ENCODE measurements at regions not wholly inside any gene's neighbourhood (a gene's known extent, or its start where the extent isn't known, plus 50 kb on each side); places are given as distances from the start of the nearest gene placed in this dataset.

- TF ChIP-seq POLR2A (IDR thresholded peaks at IDR 0.05) (no peak), CTCF (IDR thresholded peaks at IDR 0.05) (no peak), EP300 (IDR thresholded peaks at IDR 0.05) (no peak)
- no peak overlapping the region for H3K4me3 ChIP-seq
- H3K9me3 ChIP-seq: no peaks in the 10 kb centered on the region
- no peak for DNase-seq
- intact Hi-C loops (cut with DNase I): no loop called here
- no peaks in the 10 kb centered on the region for H3K27me3 ChIP-seq
- WGBS, 3 donors: 70 to 86% (median 76%) methylated on average over 1 of the region's 1 CpG
- no peaks in the 10 kb centered on the region for H3K4me1 ChIP-seq (ENCODE audit: insufficient read depth)
- no peak overlapping the region for H3K27ac ChIP-seq
- H3K36me3 ChIP-seq: no peaks in the 10 kb centered on the region
These were observed 367.9 kb upstream of the MBL2 start for GRCh38 chr10:53140506-53140905.

GRCh38 chr10:53135897-53136253, 363.3 kb upstream of the MBL2 start:
- DNase-seq: no peak
- Histone ChIP-seq H3K27ac (no peak overlapping the region), H3K4me1 (ENCODE audit: insufficient read depth) (no peaks in the 10 kb centered on the region), H3K4me3 (no peak overlapping the region), H3K9me3 (no peaks in the 10 kb centered on the region), H3K27me3 (no peaks in the 10 kb centered on the region), H3K36me3 (no peaks in the 10 kb centered on the region)
- TF ChIP-seq POLR2A (IDR thresholded peaks at IDR 0.05) (no peak), EP300 (IDR thresholded peaks at IDR 0.05) (no peak), CTCF (IDR thresholded peaks at IDR 0.05) (no peak)
- intact Hi-C loops (cut with DNase I): no loop called here
- 94 to 97% (median 95%) methylated on average over 2 of the region's 2 CpGs for WGBS, 3 donors

- no peak for TF ChIP-seq CTCF (IDR thresholded peaks at IDR 0.05)
- TF ChIP-seq EP300 (IDR thresholded peaks at IDR 0.05): no peak
- no peak for TF ChIP-seq POLR2A (IDR thresholded peaks at IDR 0.05)
- intact Hi-C loops (cut with DNase I): no loop called here
- WGBS, 3 donors: 91 to 93% (median 91%) methylated on average over 2 of the region's 2 CpGs
These were observed 362.8 kb upstream of the MBL2 start for GRCh38 chr10:53135213-53135896.

GRCh38 chr10:53134050-53134449, 361.5 kb upstream of the MBL2 start:
- WGBS, 3 donors: 67 to 70% (median 68%) methylated on average over 4 of the region's 4 CpGs
- TF ChIP-seq CTCF (IDR thresholded peaks at IDR 0.05) (no peak), EP300 (IDR thresholded peaks at IDR 0.05) (no peak), POLR2A (IDR thresholded peaks at IDR 0.05) (no peak)
- intact Hi-C loops (cut with DNase I): no loop called here

More at GRCh38 chr10:53135213-53135896, 362.8 kb upstream of the MBL2 start:
- no peaks in the 10 kb centered on the region for H3K36me3 ChIP-seq
- H3K9me3 ChIP-seq: no peaks in the 10 kb centered on the region
- no peak overlapping the region for H3K4me3 ChIP-seq
- no peaks in the 10 kb centered on the region for H3K4me1 ChIP-seq (ENCODE audit: insufficient read depth)
- no peak overlapping the region for H3K27ac ChIP-seq
- no peak for DNase-seq
- H3K27me3 ChIP-seq: no peaks in the 10 kb centered on the region

More at GRCh38 chr10:53134050-53134449, 361.5 kb upstream of the MBL2 start:
- no peaks in the 10 kb centered on the region for H3K4me1 ChIP-seq (ENCODE audit: insufficient read depth)
- H3K9me3 ChIP-seq: no peaks in the 10 kb centered on the region
- H3K4me3 ChIP-seq: no peak overlapping the region
- no peaks in the 10 kb centered on the region for H3K27me3 ChIP-seq
- no peak overlapping the region for H3K27ac ChIP-seq
- no peak for DNase-seq
- H3K36me3 ChIP-seq: no peaks in the 10 kb centered on the region
